DMS153 (cell line): ENCODE measurements at regions not wholly inside any gene's neighbourhood (a gene's known extent, or its start where the extent isn't known, plus 50 kb on each side); places are given as distances from the start of the nearest gene placed in this dataset.
"Not testable (repeated sequence)": the region's sequence is repeated elsewhere in the genome, so short reads cannot be mapped to it uniquely, and the experiment has no call there.

Experiments
- DNase-seq: peaks from one replicate; lab custom pipeline; 2025; lab: John Stamatoyannopoulos, UW

GRCh38 chr6:51479296-51479695 lies 608.1 kb downstream of the PKHD1 start:
- DNase-seq = no peak

GRCh38 chr6:51480040-51480439 lies 607.4 kb downstream of the PKHD1 start:
- DNase-seq = no peak

GRCh38 chr6:51485869-51486268 lies 601.5 kb downstream of the PKHD1 start:
- not testable (repeated sequence) for DNase-seq

- DNase-seq = no peak
Measured at GRCh38 chr6:51487937-51488336, 599.5 kb downstream of the PKHD1 start.

- DNase-seq = no peak
Measured at GRCh38 chr6:51489133-51489532, 598.3 kb downstream of the PKHD1 start.

GRCh38 chr6:51490101-51490500 lies 597.3 kb downstream of the PKHD1 start:
- peak; percentile 72 for DNase-seq

- peak; percentile 38 for DNase-seq
Measured at GRCh38 chr6:51494342-51494741, 593.1 kb downstream of the PKHD1 start.

GRCh38 chr6:51495096-51495495 lies 592.3 kb downstream of the PKHD1 start:
- no peak for DNase-seq

GRCh38 chr6:51495610-51496396 lies 591.6 kb downstream of the PKHD1 start:
- DNase-seq = no peak

- no peak for DNase-seq
Measured at GRCh38 chr6:51502996-51503395, 584.4 kb downstream of the PKHD1 start.

GRCh38 chr6:51505434-51505833 lies 582.0 kb downstream of the PKHD1 start:
- no peak for DNase-seq

GRCh38 chr6:51509597-51509996 lies 577.8 kb downstream of the PKHD1 start:
- DNase-seq = no peak

- no peak for DNase-seq
Measured at GRCh38 chr6:51511081-51511480, 576.3 kb downstream of the PKHD1 start.

- no peak for DNase-seq
Measured at GRCh38 chr6:51513891-51514747, 573.3 kb downstream of the PKHD1 start.

- DNase-seq = no peak
Measured at GRCh38 chr6:51514748-51515402, 572.5 kb downstream of the PKHD1 start.

- no peak for DNase-seq
Measured at GRCh38 chr6:51526049-51526448, 561.4 kb downstream of the PKHD1 start.

GRCh38 chr6:51526922-51527321 lies 560.5 kb downstream of the PKHD1 start:
- DNase-seq = no peak

GRCh38 chr6:51528556-51528955 lies 558.9 kb downstream of the PKHD1 start:
- DNase-seq = no peak

GRCh38 chr6:51529240-51529639 lies 558.2 kb downstream of the PKHD1 start:
- DNase-seq = no peak

- DNase-seq = no peak
Measured at GRCh38 chr6:51531623-51532022, 555.8 kb downstream of the PKHD1 start.

- no peak for DNase-seq
Measured at GRCh38 chr6:51533962-51534361, 553.5 kb downstream of the PKHD1 start.

GRCh38 chr6:51535327-51535726 lies 552.1 kb downstream of the PKHD1 start:
- DNase-seq = no peak

- no peak for DNase-seq
Measured at GRCh38 chr6:51536728-51537127, 550.7 kb downstream of the PKHD1 start.
